Activated CD4-positive, alpha-beta T cell treated with anti-CD3 and anti-CD28 coated beads, Interleukin-2, amount 50 U/mL, for 24 hours (primary cell): ENCODE measurements at regions not wholly inside any gene's neighbourhood (a gene's known extent, or its start where the extent isn't known, plus 50 kb on each side); places are given as distances from the start of the nearest gene placed in this dataset.

Source experiments
- DNase-seq, 2 donors: peaks; one replicate each; pipeline ENCODE4 v3.0.0-alpha.2; 2020; ENCODE audit warnings: low read depth in 1 of 2, low spot score in 1 of 2

GRCh38 chr2:59532808-59533207, 1020.6 kb downstream of the BCL11A start:
- no peak for DNase-seq

DNA sequence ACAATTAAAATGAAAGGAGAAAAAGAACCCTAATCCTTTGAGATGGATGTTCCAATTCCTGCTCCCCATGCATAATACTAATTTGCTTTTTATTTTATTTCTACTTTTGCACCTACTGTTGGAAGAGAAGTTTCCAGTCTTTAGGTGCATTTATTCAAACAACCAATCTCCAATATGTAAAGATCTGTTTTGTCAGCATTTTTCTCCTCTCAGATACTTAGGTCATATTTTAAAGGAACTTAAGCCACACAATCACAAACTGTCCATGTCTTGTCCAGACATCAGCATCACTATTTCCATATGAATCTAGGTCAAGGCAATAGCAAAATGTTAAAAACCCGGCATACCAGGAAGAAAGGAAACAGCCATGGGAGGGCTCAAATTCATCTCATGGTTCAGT, 1023.2 kb downstream of the BCL11A start:
- DNase-seq, result no peak

DNA sequence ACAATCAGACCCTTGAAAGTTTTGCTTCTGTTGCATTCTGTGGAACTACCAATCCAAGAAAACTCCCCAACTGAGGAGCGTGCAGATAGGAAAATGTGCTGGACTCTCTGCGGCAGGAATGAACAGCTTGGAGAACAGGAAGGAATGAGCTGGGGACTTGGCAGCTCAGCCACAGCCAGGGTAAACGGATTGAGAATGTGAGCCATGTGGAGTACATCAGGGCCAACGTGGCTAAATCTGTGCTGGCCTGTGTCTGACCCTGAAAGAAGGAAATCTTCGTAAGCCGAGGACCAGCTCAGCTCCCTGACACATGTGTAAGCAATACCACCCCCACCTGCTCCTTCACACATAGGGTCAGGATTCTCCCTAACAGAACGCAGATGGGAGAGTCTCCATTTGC, 1023.7 kb downstream of the BCL11A start:
- DNase-seq, result no peak

- no peak for DNase-seq
Measured at GRCh38 chr2:59528525-59528924, 1024.9 kb downstream of the BCL11A start.

DNA sequence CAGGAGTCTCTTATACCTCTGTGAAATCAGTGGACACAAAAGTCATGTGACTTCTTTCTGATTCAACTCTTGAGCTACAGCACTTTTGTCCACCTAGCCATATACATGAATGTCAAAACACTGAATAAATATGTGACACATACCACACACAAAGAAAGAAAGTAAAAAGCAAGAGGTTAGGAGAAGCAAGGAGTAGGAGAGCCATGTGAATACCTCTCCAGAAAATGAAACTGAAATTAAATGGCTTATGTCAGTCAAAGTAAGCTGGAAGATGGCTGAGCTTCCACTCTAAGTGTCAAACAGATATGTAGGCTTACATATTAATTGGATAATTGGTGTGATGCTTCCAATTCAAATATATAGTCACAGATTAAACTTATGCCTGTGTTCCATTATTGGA, 1050.5 kb downstream of the BCL11A start:
- no peak for DNase-seq

- no peak for DNase-seq
Measured at GRCh38 chr2:59490994-59491393, 1062.5 kb downstream of the BCL11A start.

DNA sequence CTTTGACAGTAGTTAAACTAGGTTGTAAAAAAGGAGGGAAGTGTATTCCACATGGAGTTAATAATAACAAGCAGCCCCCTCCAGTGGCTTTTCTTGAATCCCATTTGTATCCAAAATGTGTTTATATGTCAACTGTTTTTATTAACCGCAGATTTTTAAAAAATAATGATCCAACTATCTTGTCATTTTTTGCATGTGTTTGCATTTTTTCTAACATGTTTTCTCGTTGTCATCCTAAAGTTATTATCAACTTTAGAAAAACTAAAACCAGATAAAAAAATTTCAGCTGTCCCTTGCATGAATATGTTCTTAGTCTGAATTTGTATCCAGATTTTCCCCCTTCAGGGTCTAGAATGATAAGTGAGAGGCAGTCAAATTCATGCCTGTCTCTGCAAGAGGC, 1063.3 kb downstream of the BCL11A start:
- no peak for DNase-seq

DNA sequence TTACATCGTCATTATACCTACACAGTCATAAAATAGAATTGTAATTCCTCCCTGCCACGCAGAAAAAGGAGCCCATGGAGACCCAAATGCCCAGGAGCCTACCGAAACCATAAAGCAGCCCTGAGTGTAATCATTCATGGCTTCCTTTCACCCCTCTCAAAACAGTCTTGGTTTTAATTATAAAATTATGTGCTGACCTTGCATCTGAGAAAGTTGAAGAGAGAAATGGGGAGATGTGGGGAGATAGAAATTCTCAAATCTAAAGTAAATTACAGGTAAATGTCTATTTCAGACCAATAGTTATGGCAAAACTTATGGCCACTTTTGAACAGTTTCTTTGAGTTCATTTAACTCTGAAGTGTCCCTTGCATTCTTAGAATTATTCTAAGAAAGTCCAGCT, 1068.8 kb downstream of the BCL11A start:
- DNase-seq, result no peak

GRCh38 chr2:59463426-59463825, 1090.0 kb downstream of the BCL11A start:
- DNase-seq, result no peak

DNA sequence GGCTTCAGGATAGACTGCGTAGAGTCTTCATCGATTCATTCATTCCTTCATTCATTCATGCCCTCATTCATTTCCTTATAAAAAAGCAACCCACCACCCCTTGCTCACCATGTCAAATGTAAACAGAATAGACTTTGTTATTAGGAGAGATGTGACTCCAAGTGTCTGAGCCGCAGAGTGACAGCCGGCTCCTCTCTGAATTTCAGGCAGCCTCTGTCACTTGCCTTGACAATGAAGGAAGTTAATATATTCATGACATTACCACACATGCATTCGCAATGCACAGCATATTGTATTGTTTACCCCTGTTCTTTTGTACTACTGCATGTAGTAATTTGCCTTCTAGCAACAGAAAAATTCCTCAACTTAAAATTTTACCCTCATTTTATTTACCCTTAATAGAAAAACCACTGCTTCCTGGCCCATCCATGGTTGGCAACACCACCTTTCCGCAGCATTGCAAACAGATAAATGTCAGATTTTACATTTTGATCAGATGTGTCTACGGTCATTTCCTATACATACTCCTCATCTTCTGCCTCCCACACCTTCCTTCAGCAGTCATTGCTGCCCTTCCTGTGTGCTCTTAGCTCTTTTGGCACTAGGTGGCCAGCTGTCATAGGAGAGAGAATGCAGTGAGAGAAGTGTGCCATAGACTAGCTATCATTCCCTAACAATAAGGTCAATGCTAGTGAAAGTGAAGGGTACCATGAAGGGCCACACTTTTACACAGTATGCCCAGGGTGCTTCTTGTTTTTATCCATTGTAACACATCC, 1090.8 kb downstream of the BCL11A start:
- no peak for DNase-seq

DNA sequence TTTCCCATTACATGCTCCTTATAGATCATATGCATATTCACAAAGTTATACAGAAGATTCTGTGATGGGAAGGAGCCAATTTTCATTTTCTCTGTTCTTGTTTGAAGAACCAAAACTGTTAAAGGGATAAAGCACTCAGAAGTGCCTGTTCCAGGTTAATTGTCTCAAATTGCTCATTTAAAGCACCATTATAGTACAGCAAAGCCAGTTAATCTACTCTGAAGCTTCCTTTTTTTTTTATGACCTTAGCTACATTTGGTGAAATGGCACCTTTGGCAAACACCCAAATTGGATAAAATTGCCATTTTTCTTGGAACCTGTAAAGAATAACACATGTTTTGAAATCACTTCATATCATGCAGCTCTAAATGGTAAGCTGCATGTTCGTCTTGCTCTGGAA, 1092.3 kb downstream of the BCL11A start:
- DNase-seq, result no peak

GRCh38 chr2:59458800-59459199, 1094.7 kb downstream of the BCL11A start:
- DNase-seq, result no peak

GRCh38 chr2:59456285-59456684, 1097.2 kb downstream of the BCL11A start:
- no peak for DNase-seq

DNA sequence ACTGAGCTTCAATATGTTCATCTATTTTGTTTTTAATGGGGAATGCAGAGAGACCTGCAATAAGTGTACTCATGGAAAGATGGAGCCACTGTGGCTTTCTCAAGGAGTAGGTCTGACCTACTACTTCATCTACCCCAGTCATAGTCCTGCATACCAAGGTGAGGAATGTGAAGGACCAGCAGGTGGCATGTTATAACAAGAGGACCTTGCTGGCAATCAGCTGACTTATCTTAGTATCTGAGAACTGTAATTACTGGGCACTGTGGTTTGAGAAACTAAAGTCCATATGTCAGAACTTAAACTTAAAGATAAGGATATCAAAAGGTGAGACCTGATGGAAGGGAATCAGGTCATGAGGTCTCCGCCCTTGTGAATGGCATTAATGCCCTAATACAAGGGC, 1104.2 kb downstream of the BCL11A start:
- no peak for DNase-seq

DNA sequence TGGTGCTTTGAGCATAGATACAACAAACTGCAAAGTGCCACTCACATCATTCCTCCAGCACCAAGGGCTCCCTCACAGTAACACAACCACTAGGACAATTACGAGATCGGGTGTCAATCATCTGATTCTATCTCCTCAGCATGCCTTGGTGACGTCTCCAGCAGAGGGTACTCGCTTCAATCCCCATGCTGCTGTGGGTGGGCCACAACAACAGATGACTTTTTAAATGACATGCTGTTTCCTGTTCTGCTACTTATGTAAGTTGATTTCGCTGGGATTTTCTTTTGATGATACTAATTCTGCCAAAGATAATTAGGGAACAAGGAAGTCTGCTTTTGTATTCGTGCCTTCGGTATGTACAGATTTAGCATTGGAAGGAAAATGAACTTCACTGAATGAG, 1113.0 kb downstream of the BCL11A start:
- no peak for DNase-seq

GRCh38 chr2:59435635-59436034, 1117.8 kb downstream of the BCL11A start:
- DNase-seq, result no peak

GRCh38 chr2:59428940-59429339, 1124.5 kb downstream of the BCL11A start:
- DNase-seq, result no peak

GRCh38 chr2:59427980-59428379, 1125.5 kb downstream of the BCL11A start:
- DNase-seq, result no peak

- DNase-seq, result no peak
Measured at GRCh38 chr2:59425247-59425646, 1128.2 kb downstream of the BCL11A start.

DNA sequence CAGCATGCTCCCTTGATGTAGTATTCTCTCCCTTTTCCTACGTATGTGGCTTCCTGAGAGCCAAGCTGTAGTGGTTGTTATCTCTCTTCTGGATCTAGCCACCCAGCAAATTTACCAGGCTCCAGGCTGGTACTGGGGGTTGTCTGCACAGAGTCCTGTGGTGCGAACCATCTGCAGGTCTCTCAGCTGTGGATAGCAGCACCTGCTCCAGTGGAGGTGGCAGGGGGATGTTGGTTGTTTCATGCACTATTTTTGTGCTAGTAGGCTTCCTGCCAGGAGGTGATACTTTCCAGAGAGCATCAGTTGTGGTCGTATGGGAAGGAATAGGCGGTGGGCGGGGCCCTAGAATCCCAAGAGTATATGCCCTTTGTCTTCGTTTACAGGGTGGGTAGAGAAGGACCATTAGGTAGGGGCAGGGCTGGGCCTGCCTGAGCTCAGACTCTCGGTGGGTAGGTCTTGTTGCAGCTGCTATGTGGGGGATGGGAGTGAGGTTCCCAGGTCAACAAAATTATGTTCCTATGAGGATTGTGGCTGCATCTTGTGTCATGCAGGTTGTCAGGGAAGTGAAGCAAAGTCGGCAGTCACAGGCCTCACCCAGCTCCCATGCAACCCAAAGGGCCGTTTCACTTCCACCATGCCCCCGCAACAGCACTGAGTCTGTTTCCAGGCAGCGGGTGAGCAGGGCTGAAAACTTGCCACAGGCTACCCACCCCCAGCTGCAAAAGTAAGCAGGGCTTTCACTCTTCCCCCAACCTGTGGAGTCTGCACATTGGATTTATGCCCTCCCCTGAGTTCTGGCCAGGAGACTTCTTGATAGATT, 1139.5 kb downstream of the BCL11A start:
- DNase-seq, result no peak

GRCh38 chr2:59399126-59399525, 1154.3 kb downstream of the BCL11A start:
- DNase-seq, result no peak

DNA sequence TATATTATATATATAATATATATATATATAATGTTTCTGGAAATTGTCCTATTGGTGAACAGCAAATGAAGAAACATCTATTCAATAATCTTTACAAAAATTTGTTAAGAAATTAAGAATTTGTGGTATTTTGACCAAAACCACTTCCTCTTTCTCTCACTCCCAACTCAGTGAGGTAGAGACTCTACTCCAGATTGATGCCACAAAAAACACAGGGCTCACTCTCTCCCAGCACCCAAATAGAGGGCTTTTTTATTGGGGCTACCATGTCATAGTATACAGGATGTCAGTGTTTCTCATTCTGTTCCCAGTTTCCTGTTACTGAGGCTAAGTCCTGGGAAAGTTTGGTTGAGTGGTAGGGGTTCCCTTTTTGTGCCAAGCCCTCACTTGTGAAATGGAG, 1155.4 kb downstream of the BCL11A start:
- no peak for DNase-seq

DNA sequence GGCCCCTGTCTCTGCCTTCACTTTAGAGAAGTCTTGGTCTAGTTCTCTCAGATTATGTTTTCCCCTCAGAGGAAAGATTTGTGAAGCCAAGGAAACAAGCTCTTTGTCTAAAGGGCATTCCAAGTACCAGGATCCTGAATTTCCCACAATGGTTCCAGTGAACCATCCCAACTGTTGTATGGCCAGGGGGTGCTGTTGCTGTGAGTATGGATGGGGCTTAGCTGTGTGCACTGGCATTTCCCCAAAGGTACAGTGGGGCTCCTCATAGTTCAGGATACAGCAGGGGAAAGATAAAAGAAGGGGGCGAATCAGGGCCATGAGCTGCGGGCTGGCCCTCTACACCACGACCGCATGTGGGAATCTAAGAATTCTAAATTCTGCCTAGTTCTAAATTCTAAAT, 1154.0 kb upstream of the FANCL start:
- DNase-seq, result no peak
